ENCODE measurements at regions not wholly inside any gene's neighbourhood (a gene's known extent, or its start where the extent isn't known, plus 50 kb on each side); places are given as distances from the start of the nearest gene placed in this dataset.
A peak's percentile ranks its signal among the peaks of the same experiment; 100 is the strongest.

DNA sequence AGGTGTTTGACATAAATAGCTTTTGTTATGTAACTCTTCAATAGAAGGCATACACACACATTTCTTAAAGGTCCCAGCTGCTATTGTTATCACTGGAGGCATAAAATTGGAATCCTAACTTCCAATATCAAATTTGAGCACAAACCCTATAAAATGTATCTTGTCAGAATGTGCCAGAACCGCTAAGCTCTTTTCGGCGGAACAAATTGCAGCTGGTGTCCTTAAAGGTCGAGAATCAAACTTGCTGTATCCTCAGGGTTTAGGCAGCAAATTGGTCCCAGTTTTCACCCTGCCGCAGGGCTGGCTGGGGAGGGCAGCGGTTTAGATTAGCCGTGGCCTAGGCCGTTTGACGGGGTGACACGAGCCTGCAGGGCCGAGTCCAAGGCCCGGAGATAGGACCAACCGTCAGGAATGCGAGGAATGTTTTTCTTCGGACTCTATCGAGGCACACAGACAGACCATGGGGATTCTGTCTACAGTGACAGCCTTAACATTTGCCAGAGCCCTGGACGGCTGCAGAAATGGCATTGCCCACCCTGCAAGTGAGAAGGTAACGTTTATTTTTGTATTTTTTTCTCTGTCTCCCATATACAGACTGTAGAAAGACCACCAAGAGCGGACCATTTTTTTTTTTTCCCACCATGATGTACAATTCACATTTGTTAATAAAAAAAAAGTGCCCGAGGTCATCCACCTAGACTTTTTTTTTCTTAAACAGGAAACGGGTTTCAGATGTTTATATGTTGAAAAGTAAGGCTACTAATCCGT lies 297.1 kb downstream of the IRF8 start:
- Mint-ChIP-seq H3K4me3 (peak overlapping the region; percentile 4), H3K27ac (peak overlapping the region; percentile 70), H3K9me3 (no peaks in the 10 kb centered on the region), H3K27me3 (ENCODE audit: low read depth) (peaks cover 38% of the 10 kb centered on the region), H3K4me1 (peaks cover 39% of the 10 kb centered on the region), H3K36me3 (no peaks in the 10 kb centered on the region)
- peak in 1 of 2 experiments; percentile 48 for DNase-seq (ENCODE audit: low spot score in 2 of 2, unreplicated experiment in 2 of 2)
- TF ChIP-seq, protein P1, sequence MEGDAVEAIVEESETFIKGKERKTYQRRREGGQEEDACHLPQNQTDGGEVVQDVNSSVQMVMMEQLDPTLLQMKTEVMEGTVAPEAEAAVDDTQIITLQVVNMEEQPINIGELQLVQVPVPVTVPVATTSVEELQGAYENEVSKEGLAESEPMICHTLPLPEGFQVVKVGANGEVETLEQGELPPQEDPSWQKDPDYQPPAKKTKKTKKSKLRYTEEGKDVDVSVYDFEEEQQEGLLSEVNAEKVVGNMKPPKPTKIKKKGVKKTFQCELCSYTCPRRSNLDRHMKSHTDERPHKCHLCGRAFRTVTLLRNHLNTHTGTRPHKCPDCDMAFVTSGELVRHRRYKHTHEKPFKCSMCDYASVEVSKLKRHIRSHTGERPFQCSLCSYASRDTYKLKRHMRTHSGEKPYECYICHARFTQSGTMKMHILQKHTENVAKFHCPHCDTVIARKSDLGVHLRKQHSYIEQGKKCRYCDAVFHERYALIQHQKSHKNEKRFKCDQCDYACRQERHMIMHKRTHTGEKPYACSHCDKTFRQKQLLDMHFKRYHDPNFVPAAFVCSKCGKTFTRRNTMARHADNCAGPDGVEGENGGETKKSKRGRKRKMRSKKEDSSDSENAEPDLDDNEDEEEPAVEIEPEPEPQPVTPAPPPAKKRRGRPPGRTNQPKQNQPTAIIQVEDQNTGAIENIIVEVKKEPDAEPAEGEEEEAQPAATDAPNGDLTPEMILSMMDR (IDR thresholded peaks at IDR 0.05; ENCODE audit: unreplicated experiment), result no peak

DNA sequence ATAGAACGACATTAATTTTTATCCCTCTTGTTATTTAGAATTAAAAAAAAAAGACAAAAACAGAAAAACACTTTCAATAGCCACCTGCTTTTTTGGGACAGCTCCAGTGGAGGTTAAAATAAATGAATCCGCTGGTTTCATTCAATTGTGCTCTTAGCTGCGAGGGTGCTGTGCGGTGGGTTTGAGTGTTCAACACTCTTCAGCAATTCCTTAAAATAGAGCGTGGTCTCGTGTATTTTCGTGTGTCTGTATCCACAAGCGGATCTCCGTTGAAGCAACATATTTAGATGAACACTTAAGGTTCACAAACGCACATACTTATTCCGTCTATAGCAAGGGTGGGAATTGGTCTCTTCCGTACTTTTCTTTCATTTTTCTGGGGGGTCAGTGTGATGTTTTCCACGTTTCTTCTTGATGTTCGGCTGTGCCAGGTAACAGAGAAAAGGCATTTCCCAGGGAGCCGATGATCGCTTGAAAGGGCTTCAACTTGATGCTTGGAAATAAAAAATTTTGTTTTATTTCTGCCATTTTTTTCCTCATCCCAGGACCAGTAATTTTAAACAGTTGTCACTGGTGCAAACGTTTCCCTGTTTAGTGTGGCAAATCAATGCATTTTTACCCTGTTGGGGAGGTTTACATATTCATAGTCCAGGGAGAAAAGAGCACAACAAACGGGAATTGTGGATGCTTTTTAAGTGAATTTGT lies 297.9 kb downstream of the IRF8 start:
- no peak for DNase-seq (ENCODE audit: low spot score in 2 of 2, unreplicated experiment in 2 of 2)
- no peak overlapping the region for H3K4me3 Mint-ChIP-seq
- peaks cover 42% of the 10 kb centered on the region for H3K4me1 Mint-ChIP-seq
- no peaks in the 10 kb centered on the region for H3K36me3 Mint-ChIP-seq
- H3K27me3 Mint-ChIP-seq (ENCODE audit: low read depth), result peaks cover 31% of the 10 kb centered on the region
- peak overlapping the region; percentile 70 for H3K27ac Mint-ChIP-seq
- H3K9me3 Mint-ChIP-seq, result no peaks in the 10 kb centered on the region
- TF ChIP-seq, protein P1 (IDR thresholded peaks at IDR 0.05; ENCODE audit: unreplicated experiment), result no peak

DNA sequence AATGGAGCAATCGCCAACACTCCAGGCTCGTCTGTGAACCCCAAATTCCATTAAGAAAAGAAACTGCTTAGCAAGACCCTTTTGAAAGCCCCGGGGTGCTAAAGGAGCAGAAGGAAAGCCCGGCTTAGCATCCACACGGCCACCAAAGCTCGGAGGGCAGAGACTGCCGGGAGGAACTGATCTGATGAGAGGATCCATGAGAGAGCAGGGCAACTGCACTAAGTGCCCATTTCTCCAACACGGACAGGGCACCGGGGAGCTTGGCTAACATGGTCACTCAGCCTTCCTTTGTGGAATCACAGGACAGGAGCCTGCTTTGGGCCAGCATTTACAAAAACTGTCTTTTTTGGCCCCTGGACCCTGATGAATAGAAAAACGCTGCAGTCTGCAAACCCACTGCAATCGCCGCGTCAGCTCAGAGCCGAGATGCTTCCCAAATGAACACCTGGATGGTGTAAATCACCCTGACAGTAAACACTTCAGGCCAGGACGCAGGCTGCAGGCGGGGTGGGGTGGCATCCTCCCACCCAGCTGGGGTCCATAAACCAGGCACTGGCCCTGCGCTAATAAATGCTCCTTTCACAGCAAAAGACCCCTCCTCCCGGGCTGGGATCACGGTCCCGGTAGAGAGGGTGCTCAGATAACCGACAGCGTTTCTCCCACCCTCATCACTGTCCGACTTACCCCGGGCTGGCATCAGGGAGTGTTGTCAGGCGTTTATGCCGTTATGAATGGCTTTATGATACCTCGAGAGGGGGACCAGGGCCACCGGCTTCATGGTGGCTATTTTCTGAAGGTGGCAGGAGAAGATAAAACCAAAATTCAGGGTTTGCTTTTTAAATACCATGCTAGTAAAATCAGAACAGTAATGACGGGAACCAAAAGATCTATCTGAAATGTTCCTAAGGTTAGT lies 299.5 kb downstream of the IRF8 start:
- DNase-seq (ENCODE audit: low spot score in 2 of 2, unreplicated experiment in 2 of 2), result no peak
- TF ChIP-seq, protein P1 (IDR thresholded peaks at IDR 0.05; ENCODE audit: unreplicated experiment), result no peak
- Mint-ChIP-seq H3K27ac (no peak overlapping the region), H3K36me3 (no peaks in the 10 kb centered on the region), H3K4me3 (no peak overlapping the region), H3K27me3 (ENCODE audit: low read depth) (peaks cover 27% of the 10 kb centered on the region), H3K9me3 (no peaks in the 10 kb centered on the region), H3K4me1 (peaks cover 43% of the 10 kb centered on the region)

DNA sequence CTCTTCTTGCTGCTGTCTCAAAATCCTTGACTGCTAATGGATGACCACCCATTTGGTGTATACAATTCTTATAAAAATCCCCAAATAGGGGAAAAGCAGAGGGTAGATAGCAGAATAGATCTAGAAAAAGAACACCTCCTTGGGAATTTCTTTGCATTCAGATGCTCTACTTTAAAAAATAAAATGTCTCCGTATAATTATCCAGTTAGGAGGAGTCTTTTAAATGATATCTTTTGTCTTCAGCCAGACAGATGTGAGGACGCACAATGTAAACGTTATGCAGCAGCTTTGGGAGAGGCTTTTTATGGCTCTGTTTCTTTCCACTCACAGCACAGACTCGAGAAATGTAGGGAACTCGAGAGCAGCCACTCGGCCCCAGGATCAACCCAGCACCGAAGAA lies 300.2 kb downstream of the IRF8 start:
- no peak overlapping the region for H3K4me3 Mint-ChIP-seq
- H3K9me3 Mint-ChIP-seq, result no peaks in the 10 kb centered on the region
- H3K36me3 Mint-ChIP-seq, result no peaks in the 10 kb centered on the region
- H3K4me1 Mint-ChIP-seq, result peaks cover 43% of the 10 kb centered on the region
- peaks cover 27% of the 10 kb centered on the region for H3K27me3 Mint-ChIP-seq (ENCODE audit: low read depth)
- DNase-seq (ENCODE audit: low spot score in 2 of 2, unreplicated experiment in 2 of 2), result no peak
- no peak overlapping the region for H3K27ac Mint-ChIP-seq
- TF ChIP-seq, protein P1 (IDR thresholded peaks at IDR 0.05; ENCODE audit: unreplicated experiment), result no peak

DNA sequence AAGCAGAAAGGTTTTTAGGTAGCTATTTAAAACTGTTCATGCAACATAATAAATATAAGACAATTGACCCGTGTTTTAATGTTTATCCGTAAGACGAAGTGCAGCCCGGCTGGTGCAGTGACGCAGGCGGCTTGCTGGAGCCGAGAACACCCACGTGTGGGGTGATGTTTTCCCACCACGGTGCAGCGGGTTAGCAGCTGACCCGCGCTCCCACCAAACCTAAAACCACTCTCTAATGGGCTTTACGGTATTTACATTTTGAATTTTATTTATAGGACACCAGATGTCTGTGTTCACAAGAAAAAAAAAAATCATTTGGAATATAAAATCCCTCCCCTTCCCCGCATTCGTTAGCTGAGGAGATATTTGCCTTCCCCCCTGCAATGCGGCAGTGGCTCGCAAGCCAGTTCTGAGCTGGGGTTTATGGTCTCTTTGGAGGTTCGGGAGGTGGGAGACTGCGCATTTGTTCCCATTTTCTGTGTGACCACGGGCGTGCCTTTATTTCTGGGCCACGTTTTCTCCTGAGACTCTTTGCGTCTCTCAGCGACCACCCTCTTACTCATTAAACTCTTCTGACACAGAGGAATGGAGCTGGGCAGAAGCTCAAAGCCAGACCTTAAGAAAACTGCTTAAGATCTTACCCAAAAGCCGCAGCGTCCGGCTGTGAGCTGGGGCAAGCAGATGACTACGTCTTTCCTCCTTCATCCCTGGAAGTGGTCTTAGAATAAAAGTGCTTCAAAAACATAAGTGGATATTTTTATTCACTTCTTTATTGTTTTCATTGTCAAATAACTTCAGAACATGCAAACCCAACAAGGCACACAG lies 301.1 kb downstream of the IRF8 start:
- TF ChIP-seq, protein P1 (IDR thresholded peaks at IDR 0.05; ENCODE audit: unreplicated experiment), result no peak
- Mint-ChIP-seq H3K4me3 (no peak overlapping the region), H3K27me3 (ENCODE audit: low read depth) (peaks cover 27% of the 10 kb centered on the region), H3K9me3 (no peaks in the 10 kb centered on the region), H3K4me1 (peaks cover 46% of the 10 kb centered on the region), H3K27ac (no peak overlapping the region), H3K36me3 (no peaks in the 10 kb centered on the region)
- DNase-seq (ENCODE audit: low spot score in 2 of 2, unreplicated experiment in 2 of 2), result no peak

All from mesothelial cell of epicardium (in vitro differentiated cells).